GM21390 (cell line): ENCODE measurements at regions not wholly inside any gene's neighbourhood (a gene's known extent, or its start where the extent isn't known, plus 50 kb on each side); places are given as distances from the start of the nearest gene placed in this dataset.
"Not testable (repeated sequence)": the region's sequence is repeated elsewhere in the genome, so short reads cannot be mapped to it uniquely, and the experiment has no call there.

Experiments used
- ATAC-seq: cut with Tn5 transposase; IDR thresholded peaks from one replicate; pipeline ENCODE4 v1.9.1; 2021; ENCODE audit not compliant: unreplicated experiment

- ATAC-seq: no peak
These were observed 217.7 kb upstream of the SLC35G4 start for GRCh38 chr18:11391661-11392060.

GRCh38 chr18:11388755-11389680, 220.4 kb upstream of the SLC35G4 start:
- ATAC-seq: no peak

GRCh38 chr18:11387880-11388279, 221.5 kb upstream of the SLC35G4 start:
- ATAC-seq: no peak

DNA sequence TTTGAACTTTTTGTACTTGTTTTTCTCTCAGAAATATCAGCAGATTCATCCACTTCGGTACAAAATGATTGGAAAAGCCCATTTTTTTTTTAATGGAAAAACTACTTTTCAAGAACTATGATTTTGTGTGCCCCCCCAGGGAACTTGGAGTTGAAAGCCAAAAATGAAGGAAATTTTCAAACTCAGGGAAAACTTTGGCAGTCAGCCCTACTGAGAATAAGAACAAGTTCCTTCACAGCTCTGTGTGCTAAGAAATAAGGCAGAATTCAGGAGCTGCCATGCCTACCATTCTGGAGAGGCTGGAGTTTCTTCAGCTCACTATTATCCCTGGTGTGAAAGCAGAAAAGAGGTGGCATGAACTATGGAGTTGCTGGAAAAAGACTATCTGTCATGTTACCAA, 226.0 kb upstream of the SLC35G4 start:
- no peak for ATAC-seq

GRCh38 chr18:11380968-11381367, 228.4 kb upstream of the SLC35G4 start:
- no peak for ATAC-seq

DNA sequence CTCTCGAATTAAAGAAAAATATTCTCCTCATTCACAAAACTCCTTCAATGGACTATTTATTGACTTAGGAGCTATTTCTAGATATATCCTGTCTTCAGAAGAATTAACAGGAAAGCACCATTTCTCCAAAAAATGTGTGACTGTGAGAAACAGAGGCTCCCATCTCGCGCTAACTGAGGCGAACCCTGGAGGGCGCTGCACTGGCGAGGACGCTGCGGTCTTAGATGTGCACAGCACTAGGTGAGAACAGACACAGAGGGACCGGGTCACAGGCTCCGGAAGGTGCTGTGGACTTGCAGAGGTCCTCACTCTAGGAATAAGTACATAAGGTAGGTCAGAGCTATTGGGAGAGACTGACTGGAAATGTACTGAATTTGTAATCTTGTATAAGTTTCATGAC, 229.7 kb upstream of the SLC35G4 start:
- no peak for ATAC-seq

DNA sequence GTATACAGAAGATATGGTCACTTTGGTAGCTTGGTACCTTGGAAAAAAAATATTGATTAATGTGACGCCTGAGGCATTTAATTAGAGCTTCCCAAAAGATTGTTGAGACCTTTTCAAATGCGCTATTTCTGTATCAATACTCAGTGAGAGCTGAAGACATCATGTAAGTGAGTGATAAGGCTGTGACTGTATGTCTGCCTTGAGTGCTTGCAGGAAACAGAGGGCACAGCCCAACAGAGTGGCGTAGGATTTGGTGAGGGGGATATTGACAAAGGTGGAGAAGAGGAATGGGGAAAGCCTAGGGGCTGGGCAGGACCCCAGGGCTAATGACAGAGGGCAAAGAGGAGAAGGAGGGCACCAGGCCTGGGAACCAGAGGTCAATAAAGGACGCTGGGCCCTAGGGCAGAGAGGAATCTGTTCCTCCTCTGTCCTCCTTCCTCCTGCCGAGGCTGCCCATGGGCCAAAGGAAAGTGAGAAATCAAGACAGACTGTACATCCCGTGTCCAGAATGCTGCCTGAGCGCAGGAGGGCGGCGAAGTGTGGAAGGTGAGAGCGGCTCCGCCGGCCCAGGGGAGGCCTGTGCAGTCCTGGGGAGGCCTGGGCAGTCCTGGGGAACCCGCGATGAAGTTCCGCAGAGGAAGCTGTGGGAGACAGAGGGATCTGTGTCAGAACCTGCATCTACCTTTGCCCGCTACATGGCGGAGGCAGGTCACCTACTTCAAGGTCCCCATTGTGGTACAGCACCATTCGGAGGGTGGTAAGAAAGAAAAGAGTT, 228.6 kb upstream of the PIEZO2 start:
- ATAC-seq: no peak

DNA sequence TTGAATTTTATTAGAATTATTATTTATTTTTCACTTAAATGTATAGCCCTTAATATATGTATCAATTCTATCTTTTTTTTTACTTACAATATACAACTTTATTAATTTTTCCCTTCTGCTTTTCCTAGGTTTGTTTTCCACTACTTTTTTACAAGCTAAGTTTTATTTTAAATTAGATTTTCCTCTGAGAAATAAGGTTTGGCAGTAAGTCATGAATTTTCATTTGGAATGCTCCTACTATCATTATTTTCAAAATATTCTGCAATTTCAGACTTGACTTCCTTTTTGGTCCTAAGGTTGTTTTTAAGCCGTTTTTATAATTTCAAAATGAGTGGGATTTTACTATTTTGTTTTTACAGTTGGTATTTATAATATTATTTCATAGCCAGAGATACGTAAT, 222.8 kb upstream of the PIEZO2 start:
- ATAC-seq: no peak

DNA sequence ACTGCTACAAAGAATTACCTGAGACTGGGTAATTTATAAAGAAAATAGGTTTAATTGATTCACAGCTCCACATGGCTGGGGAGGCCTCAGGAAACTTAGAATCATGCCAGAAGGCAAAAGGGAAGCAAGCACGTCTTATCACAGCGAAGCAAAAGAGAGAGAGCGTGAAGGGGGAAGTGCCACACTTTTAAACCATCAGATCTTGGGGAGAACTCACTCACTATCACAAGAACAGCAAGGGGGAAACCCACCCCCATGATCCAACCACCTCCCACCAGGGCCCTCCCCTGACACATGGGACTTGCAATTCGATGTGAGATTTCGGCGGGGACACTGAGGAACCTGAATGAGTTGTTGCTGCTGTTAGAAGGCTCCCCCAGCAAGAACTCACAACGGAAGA, 220.2 kb upstream of the PIEZO2 start:
- no peak for ATAC-seq

DNA sequence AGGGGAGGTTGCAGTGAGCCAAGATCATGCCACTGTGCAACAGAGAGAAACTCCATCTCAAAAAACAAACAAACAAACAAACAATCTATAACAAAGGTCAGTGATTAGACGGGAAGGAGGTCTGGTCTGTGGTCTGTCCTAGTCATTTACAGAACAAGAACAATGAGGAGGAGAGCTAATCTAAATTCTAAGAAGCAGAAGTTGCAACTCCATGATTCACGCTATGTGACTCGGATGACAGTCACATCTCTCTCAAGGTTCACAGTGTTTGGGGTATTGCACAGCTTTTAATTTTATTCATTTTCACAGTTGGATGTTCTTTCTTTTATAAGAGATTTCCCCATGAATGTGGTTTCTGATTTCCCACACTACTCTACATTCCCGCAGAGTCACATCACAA, 218.7 kb upstream of the PIEZO2 start:
- ATAC-seq: no peak

DNA sequence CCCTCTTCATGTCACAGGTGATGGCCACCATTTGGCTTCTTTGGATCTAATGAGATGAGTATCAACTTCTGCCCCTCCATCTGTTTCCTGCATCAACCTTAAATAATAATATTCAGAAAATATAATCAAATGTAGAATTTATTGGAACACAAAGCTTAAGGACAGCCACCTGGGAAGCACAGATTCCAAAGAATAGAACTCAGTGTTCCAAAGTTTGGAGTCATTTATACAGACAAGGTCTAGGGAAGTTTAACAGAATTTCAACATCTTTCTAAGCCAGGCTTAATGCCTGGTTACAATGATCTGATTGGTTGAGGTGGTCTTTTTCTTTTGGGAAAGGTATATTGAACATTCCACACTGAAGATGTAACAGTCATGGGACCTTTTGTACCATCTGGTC, 218.0 kb upstream of the PIEZO2 start:
- ATAC-seq: no peak

DNA sequence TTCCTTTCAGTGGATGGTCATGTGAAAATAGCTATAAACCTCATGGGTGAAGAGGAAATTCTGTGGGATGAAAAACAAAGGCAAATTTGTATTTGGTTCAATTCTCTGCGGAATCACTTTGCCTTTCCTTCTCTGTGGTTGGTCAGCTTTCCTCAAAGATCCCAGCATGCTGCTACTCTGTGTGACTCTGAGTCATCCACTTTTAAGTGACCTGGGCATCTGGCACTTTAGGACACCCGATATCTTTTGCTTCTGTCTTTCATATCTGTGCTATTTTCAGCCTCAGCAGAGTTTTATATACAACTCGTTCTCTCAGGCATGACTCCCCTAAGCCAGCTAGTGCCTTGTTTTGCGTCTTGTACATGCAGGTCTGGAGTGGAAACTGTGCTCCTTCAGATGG, 217.0 kb upstream of the PIEZO2 start:
- no peak for ATAC-seq

DNA sequence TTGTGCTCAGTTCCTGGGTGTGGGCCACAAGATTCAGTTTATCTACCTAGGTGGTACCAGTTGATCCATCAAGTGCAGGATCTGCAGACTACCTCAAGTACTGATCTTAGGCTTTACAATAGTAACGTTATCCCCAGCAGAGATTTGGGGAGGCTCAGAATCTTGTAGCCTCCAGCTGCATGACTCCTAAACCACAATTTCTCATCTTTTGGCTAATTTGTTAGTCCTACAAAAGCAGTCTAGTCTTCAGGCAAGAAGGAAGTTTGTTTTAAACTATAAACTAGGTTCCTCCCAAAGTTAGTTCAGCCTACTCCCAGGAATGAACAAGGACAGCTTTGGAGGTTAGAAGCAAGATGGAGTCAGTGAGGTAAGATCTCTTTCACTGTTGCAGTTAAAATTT, 213.5 kb upstream of the PIEZO2 start:
- no peak for ATAC-seq

DNA sequence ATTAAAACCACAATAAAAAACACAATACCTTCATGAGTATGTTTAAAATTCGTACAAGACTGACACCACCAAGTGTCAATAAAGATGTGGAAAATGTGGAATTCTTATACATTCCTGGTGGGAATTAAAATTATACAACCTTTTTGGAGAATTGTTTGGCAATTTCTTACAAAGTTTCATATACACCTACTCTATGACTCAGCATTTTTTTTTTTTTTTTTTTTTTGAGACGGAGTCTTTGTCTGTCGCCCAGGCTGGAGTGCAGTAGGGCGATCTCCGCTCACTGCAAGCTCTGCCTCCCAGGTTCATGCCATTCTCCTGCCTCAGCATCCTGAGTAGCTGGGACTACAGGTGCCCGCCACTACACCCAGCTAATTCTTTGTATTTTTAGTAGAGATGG, 212.5 kb upstream of the PIEZO2 start:
- ATAC-seq: not testable (repeated sequence)

GRCh38 chr18:11357678-11358077, 208.3 kb upstream of the PIEZO2 start:
- no peak for ATAC-seq

GRCh38 chr18:11344576-11344975, 195.2 kb upstream of the PIEZO2 start:
- ATAC-seq: not testable (repeated sequence)

- no peak for ATAC-seq
These were observed 193.7 kb upstream of the PIEZO2 start for GRCh38 chr18:11343096-11343495.

DNA sequence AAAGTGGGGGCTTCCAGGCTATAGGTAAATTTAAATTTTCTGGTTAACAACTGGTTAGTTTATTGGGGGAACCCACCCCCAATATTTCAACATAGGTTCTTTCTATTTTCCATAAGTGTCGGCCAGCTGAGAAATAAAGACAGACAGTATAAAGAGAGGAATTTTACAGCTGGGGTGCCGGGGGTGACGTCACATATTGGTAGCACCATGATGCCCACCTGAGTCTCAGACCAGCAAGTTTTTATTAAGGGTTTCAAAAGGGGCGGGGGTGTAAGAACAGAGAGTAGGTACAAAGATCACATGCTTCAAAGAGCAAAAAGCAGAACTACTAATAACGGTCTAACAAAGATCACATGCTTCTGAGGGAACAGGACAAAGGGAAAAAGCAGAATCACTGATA, 192.7 kb upstream of the PIEZO2 start:
- ATAC-seq: not testable (repeated sequence)

DNA sequence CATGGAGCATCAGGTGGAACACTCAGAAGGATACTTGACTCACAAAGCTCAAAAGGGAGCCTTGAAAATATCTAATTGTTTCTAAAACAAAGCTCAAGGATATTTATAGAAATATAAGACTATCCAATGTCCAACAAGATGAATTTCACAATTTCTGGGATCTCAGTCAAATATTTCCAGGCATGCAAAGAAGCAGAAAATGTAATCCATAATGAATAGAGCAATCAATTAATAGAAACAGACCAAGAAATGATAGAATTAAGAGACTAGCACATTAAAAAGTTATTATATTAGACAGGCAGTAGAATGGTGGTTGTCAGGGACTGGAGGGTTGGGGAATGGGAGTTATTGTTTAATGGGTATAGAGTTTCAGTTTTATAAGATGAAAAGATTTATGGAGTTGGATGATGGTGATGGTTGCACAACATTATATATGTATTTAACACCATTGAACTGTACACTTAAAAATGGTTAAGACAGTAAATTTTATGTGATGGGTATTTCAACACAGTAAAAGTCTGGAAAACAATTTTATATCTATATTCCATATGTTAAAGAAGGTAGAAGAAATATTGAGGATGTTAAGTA, 189.9 kb upstream of the PIEZO2 start:
- no peak for ATAC-seq

- no peak for ATAC-seq
These were observed 186.9 kb upstream of the PIEZO2 start for GRCh38 chr18:11336241-11336640.

- ATAC-seq: no peak
These were observed 178.1 kb upstream of the PIEZO2 start for GRCh38 chr18:11327391-11328009.
